Central memory CD8-positive, alpha-beta T cell (primary cell): ENCODE measurements at regions not wholly inside any gene's neighbourhood (a gene's known extent, or its start where the extent isn't known, plus 50 kb on each side); places are given as distances from the start of the nearest gene placed in this dataset.

Source experiments
- ATAC-seq: fragments of 150-1000 bp; cut with Tn5 transposase; replicated peaks from 2 replicates; pipeline ENCODE4 v1.10.0; 2022; ENCODE audit warnings: mild to moderate bottlenecking, moderate FRiP score, moderate number of reproducible peaks; ENCODE audit not compliant: poor library complexity, severe bottlenecking; ENCODE audit errors: extremely low read depth
- DNase-seq, 2 donors: peaks; one replicate each; pipeline ENCODE4 v3.0.0; 2021; ENCODE audit warnings: low spot score in 2 of 2
- H3K27ac Mint-ChIP-seq: one replicate; pipeline ENCODE4 v1.8.0; 2022; ENCODE audit warnings: low read depth, mild to moderate bottlenecking, moderate library complexity, mixed read lengths
- H3K27me3 Mint-ChIP-seq: one replicate; pipeline ENCODE4 v1.8.0; 2022; ENCODE audit warnings: mixed read lengths
- H3K36me3 Mint-ChIP-seq: one replicate; pipeline ENCODE4 v1.8.0; 2022; ENCODE audit warnings: mild to moderate bottlenecking, moderate library complexity, mixed read lengths; ENCODE audit not compliant: insufficient read depth
- H3K4me1 Mint-ChIP-seq: one replicate; pipeline ENCODE4 v1.8.0; 2022; ENCODE audit warnings: mixed read lengths
- H3K4me3 Mint-ChIP-seq: one replicate; pipeline ENCODE4 v1.8.0; 2022; ENCODE audit warnings: mild to moderate bottlenecking, moderate library complexity, mixed read lengths
- H3K9me3 Mint-ChIP-seq: one replicate; pipeline ENCODE4 v1.8.0; 2022; ENCODE audit warnings: mixed read lengths

GRCh38 chr14:38836539-38836938 lies 266.5 kb downstream of the SEC23A start:
- Mint-ChIP-seq H3K36me3 (no peaks in the 10 kb centered on the region), H3K27ac (no peak overlapping the region), H3K27me3 (peaks cover 11% of the 10 kb centered on the region), H3K4me3 (no peak overlapping the region), H3K4me1 (no peaks in the 10 kb centered on the region), H3K9me3 (no peaks in the 10 kb centered on the region)
- ATAC-seq (no peak), DNase-seq (no peak)

- H3K36me3 Mint-ChIP-seq: no peaks in the 10 kb centered on the region
- peaks cover 11% of the 10 kb centered on the region for H3K27me3 Mint-ChIP-seq
- no peak overlapping the region for H3K27ac Mint-ChIP-seq
- no peak overlapping the region for H3K4me3 Mint-ChIP-seq
- no peaks in the 10 kb centered on the region for H3K4me1 Mint-ChIP-seq
- ATAC-seq (no peak), DNase-seq (no peak)
- no peaks in the 10 kb centered on the region for H3K9me3 Mint-ChIP-seq
Observed at GRCh38 chr14:38835874-38836273, 267.2 kb downstream of the SEC23A start.

- no peak overlapping the region for H3K4me3 Mint-ChIP-seq
- H3K4me1 Mint-ChIP-seq: no peaks in the 10 kb centered on the region
- DNase-seq (no peak), ATAC-seq (no peak)
- no peak overlapping the region for H3K27ac Mint-ChIP-seq
- no peaks in the 10 kb centered on the region for H3K36me3 Mint-ChIP-seq
- H3K27me3 Mint-ChIP-seq: no peaks in the 10 kb centered on the region
- no peaks in the 10 kb centered on the region for H3K9me3 Mint-ChIP-seq
Observed at GRCh38 chr14:38828183-38828827, 274.7 kb downstream of the SEC23A start.

- DNase-seq (no peak), ATAC-seq (no peak)
- no peak overlapping the region for H3K4me3 Mint-ChIP-seq
- no peaks in the 10 kb centered on the region for H3K9me3 Mint-ChIP-seq
- H3K36me3 Mint-ChIP-seq: no peaks in the 10 kb centered on the region
- peaks cover 3% of the 10 kb centered on the region for H3K27me3 Mint-ChIP-seq
- H3K4me1 Mint-ChIP-seq: no peaks in the 10 kb centered on the region
- no peak overlapping the region for H3K27ac Mint-ChIP-seq
Observed at GRCh38 chr14:38824706-38825105, 278.3 kb downstream of the SEC23A start.

- H3K9me3 Mint-ChIP-seq: no peaks in the 10 kb centered on the region
- ATAC-seq (no peak), DNase-seq (no peak)
- no peak overlapping the region for H3K27ac Mint-ChIP-seq
- H3K27me3 Mint-ChIP-seq: peaks cover 9% of the 10 kb centered on the region
- no peak overlapping the region for H3K4me3 Mint-ChIP-seq
- no peaks in the 10 kb centered on the region for H3K4me1 Mint-ChIP-seq
- peaks cover 2% of the 10 kb centered on the region for H3K36me3 Mint-ChIP-seq
Observed at GRCh38 chr14:38818555-38818954, 284.5 kb downstream of the SEC23A start.

GRCh38 chr14:38808734-38809455 lies 294.1 kb downstream of the SEC23A start:
- DNase-seq (no peak), ATAC-seq (no peak)
- Mint-ChIP-seq H3K36me3 (no peaks in the 10 kb centered on the region), H3K4me1 (no peaks in the 10 kb centered on the region), H3K27me3 (no peaks in the 10 kb centered on the region), H3K9me3 (peaks cover 5% of the 10 kb centered on the region), H3K27ac (no peak overlapping the region), H3K4me3 (no peak overlapping the region)

- H3K9me3 Mint-ChIP-seq: peaks cover 17% of the 10 kb centered on the region
- no peaks in the 10 kb centered on the region for H3K4me1 Mint-ChIP-seq
- H3K27ac Mint-ChIP-seq: no peak overlapping the region
- ATAC-seq: no peak
- peaks cover 8% of the 10 kb centered on the region for H3K27me3 Mint-ChIP-seq
- no peaks in the 10 kb centered on the region for H3K36me3 Mint-ChIP-seq
- H3K4me3 Mint-ChIP-seq: no peak overlapping the region
- no peak for DNase-seq
Observed at GRCh38 chr14:38799671-38800070, 303.4 kb downstream of the SEC23A start.

- Mint-ChIP-seq H3K36me3 (no peaks in the 10 kb centered on the region), H3K27me3 (no peaks in the 10 kb centered on the region), H3K4me3 (no peak overlapping the region), H3K27ac (no peak overlapping the region), H3K9me3 (peaks cover 5% of the 10 kb centered on the region), H3K4me1 (no peaks in the 10 kb centered on the region)
- ATAC-seq: no peak
- no peak for DNase-seq
Observed at GRCh38 chr14:38794677-38795076, 308.4 kb downstream of the SEC23A start.

GRCh38 chr14:38791862-38792261 lies 311.2 kb downstream of the SEC23A start:
- no peak overlapping the region for H3K4me3 Mint-ChIP-seq
- DNase-seq (no peak), ATAC-seq (no peak)
- H3K27me3 Mint-ChIP-seq: no peaks in the 10 kb centered on the region
- H3K9me3 Mint-ChIP-seq: peaks cover 5% of the 10 kb centered on the region
- no peaks in the 10 kb centered on the region for H3K4me1 Mint-ChIP-seq
- no peaks in the 10 kb centered on the region for H3K36me3 Mint-ChIP-seq
- H3K27ac Mint-ChIP-seq: no peak overlapping the region

GRCh38 chr14:38790916-38791315 lies 312.1 kb downstream of the SEC23A start:
- no peak overlapping the region for H3K27ac Mint-ChIP-seq
- DNase-seq (no peak), ATAC-seq (no peak)
- H3K4me3 Mint-ChIP-seq: no peak overlapping the region
- no peaks in the 10 kb centered on the region for H3K4me1 Mint-ChIP-seq
- H3K36me3 Mint-ChIP-seq: no peaks in the 10 kb centered on the region
- H3K27me3 Mint-ChIP-seq: no peaks in the 10 kb centered on the region
- H3K9me3 Mint-ChIP-seq: peaks cover 5% of the 10 kb centered on the region

- no peak for ATAC-seq
Observed at GRCh38 chr14:38789805-38790204, 313.2 kb downstream of the SEC23A start.

GRCh38 chr14:38788060-38788459 lies 315.0 kb downstream of the SEC23A start:
- H3K4me3 Mint-ChIP-seq: no peak overlapping the region
- H3K4me1 Mint-ChIP-seq: no peaks in the 10 kb centered on the region
- no peaks in the 10 kb centered on the region for H3K27me3 Mint-ChIP-seq
- H3K36me3 Mint-ChIP-seq: no peaks in the 10 kb centered on the region
- ATAC-seq (no peak), DNase-seq (no peak)
- H3K27ac Mint-ChIP-seq: no peak overlapping the region
- H3K9me3 Mint-ChIP-seq: no peaks in the 10 kb centered on the region

More at GRCh38 chr14:38789805-38790204, 313.2 kb downstream of the SEC23A start:
- no peaks in the 10 kb centered on the region for H3K4me1 Mint-ChIP-seq
- no peaks in the 10 kb centered on the region for H3K36me3 Mint-ChIP-seq
- no peak overlapping the region for H3K27ac Mint-ChIP-seq
- no peaks in the 10 kb centered on the region for H3K27me3 Mint-ChIP-seq
- no peak for DNase-seq
- H3K4me3 Mint-ChIP-seq: no peak overlapping the region
- H3K9me3 Mint-ChIP-seq: peaks cover 5% of the 10 kb centered on the region

- no peaks in the 10 kb centered on the region for H3K27me3 Mint-ChIP-seq
- H3K27ac Mint-ChIP-seq: no peak overlapping the region
- DNase-seq (no peak), ATAC-seq (no peak)
- H3K4me1 Mint-ChIP-seq: no peaks in the 10 kb centered on the region
- no peaks in the 10 kb centered on the region for H3K9me3 Mint-ChIP-seq
- H3K4me3 Mint-ChIP-seq: no peak overlapping the region
- H3K36me3 Mint-ChIP-seq: no peaks in the 10 kb centered on the region
Observed at GRCh38 chr14:38786921-38787320, 316.1 kb downstream of the SEC23A start.
